NCI-H1417 (cell line): ENCODE measurements at regions not wholly inside any gene's neighbourhood (a gene's known extent, or its start where the extent isn't known, plus 50 kb on each side); places are given as distances from the start of the nearest gene placed in this dataset.
A peak's percentile ranks its signal among the peaks of the same experiment; 100 is the strongest.

Source experiments
- DNase-seq, 3 experiments: peaks; one replicate each; lab custom pipeline; 2025; lab: John Stamatoyannopoulos, UW

DNA sequence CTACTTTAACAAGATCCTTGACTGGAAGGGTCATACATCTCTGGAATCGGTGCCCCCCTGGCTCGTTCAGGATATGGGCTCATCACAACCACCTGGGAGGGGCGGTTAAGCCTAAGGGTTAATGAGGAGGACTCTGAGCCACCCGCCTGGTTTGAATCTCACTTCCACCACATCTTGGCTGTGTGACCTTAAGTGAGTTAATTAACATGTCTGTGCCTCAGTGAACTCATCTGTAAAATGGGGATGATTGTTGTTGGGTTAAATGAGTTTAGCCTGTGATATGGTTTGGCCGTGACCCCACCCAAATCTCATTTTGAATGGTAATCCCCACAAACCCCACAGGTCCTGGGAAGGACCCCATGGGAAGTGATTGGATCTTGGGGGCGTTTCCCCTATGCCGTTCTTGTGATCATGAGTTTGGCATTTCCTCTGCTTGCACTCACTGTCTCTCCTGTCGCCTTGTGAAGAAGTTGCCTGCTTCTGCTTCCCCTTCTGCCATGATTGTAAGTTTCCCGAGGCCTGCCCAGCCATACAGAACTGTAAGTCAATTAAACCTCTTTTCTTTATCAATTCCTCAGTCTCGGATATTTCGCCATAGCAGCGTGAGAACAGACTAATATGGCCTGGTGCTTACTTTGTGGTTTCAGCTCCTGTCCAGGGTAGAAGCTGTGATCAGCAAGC lies 214.0 kb upstream of the CIBAR2 start:
- no peak for DNase-seq

GRCh38 chr16:85326794-85327181 lies 214.5 kb upstream of the CIBAR2 start:
- DNase-seq: no peak

DNA sequence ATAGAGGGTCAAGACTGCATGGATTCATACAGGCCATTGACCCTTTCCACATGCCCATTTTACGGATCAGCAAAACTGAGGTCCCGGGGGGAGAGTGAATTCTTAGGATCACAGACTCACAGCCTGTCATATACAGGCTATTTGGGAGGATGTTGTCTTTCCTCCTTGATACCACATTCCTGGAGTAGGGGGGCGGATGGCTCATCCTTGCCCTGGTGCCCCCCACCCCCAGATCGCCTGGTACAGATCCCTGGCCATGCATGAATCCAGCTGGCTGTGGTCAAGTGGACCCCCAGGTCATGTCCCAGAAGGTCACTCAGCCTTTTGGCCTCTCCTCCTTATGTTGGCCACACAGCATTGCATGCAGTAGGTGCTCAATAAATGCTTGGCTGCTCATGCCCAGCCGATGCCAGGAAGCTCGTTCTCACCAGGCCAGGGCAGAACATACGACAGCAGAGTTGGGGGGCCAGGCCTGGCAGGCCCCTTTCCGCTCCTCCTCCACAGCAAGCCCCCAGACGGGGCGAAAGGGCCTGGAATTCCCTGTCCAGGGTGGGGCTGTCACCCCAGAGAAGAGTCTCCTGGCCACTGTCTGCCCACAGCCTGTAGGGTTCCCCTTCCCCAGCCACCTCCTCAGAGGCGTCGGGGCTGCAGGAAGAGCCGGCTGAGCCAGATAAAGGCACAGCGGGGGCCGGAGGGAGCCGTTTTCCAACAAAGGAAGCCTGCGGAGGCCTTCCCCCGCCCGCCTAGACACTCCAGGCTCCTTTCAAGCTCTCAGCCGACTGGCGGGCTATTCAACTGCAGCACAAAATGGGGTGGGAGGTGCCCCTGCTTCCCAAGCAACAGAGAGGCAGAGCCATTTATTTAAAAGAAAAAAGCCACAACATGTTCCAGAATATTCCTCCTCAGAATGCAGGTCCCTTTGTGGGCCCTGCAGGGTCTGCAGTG lies 215.7 kb upstream of the CIBAR2 start:
- DNase-seq: peak; percentile 85 to 97 (median 93)

- DNase-seq: peak; percentile 59 to 96 (median 91)
Observed at GRCh38 chr16:85328676-85329058, 216.4 kb upstream of the CIBAR2 start.

- DNase-seq: peak; percentile 49 to 98 (median 91)
Observed at GRCh38 chr16:85329059-85329812, 217.0 kb upstream of the CIBAR2 start.

- peak in 2 of 3 experiments; percentile 61 to 78 for DNase-seq
Observed at GRCh38 chr16:85330006-85330693, 217.9 kb upstream of the CIBAR2 start.

- DNase-seq: peak; percentile 61 to 83 (median 64)
Observed at GRCh38 chr16:85330694-85331188, 218.5 kb upstream of the CIBAR2 start.

DNA sequence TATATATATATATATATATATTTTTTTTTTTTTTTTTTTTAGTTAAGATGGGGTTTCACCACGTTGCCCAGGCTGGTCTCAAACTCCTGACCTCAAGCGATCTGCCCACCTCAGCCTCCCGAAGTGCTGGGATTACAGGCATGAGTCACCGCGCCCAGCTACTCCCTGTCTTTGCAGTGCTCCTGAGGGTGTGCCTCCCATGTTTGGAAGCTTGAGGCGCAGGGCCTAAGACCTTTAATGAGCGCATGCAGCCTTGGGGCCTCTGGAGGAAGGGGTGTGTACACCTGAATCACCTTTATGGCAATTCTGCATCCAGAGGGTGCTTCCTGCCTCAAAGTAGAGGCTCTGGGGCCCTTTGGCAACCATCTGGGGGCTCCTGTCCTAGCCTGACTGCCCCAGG lies 219.4 kb upstream of the CIBAR2 start:
- no peak for DNase-seq

- DNase-seq: no peak
Observed at GRCh38 chr16:85332175-85332574, 219.9 kb upstream of the CIBAR2 start.

GRCh38 chr16:85333337-85333736 lies 221.1 kb upstream of the CIBAR2 start:
- no peak for DNase-seq

DNA sequence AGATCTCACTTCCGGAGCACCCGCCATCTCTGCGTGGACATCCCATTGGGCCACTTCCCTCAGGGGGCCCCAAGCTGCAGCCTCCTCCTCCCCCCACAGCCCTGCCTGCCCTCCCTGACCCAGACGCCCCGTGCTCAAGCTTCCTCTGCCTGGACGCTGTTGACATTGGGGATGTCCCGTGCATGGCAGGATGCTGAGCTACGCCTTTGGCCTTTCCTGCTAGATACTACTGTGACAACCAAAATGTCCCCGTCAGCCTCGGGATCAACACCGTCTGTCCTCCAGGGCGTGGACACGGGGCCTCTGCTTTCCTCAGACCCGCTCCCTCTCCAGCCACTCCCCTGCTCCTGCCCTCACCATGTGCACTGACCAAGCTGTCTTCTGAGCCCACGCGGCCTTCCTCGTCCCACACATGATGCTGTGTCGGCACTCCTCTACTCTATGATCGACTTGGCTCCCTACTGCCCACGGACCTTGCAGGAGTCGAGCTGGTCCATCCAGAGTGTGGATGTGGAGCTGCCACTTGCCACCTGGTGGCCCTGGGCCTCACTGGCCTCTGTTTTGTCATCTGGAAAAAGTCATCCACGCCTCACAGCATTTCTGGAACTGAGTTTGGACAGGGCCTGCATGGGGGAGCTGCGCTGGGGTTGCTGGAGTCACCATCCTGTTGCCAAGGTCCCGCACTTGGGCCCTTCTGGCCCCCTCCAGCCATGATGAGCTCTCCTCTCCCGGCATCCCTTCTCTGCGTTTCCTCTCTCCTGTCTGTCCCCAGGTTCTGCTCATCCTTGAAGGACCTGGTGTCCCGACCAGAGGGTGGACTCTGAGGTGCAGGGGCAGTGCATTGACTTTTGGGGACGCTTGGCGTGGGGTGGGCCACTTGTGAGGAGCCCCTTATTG lies 221.7 kb upstream of the CIBAR2 start:
- no peak for DNase-seq

DNA sequence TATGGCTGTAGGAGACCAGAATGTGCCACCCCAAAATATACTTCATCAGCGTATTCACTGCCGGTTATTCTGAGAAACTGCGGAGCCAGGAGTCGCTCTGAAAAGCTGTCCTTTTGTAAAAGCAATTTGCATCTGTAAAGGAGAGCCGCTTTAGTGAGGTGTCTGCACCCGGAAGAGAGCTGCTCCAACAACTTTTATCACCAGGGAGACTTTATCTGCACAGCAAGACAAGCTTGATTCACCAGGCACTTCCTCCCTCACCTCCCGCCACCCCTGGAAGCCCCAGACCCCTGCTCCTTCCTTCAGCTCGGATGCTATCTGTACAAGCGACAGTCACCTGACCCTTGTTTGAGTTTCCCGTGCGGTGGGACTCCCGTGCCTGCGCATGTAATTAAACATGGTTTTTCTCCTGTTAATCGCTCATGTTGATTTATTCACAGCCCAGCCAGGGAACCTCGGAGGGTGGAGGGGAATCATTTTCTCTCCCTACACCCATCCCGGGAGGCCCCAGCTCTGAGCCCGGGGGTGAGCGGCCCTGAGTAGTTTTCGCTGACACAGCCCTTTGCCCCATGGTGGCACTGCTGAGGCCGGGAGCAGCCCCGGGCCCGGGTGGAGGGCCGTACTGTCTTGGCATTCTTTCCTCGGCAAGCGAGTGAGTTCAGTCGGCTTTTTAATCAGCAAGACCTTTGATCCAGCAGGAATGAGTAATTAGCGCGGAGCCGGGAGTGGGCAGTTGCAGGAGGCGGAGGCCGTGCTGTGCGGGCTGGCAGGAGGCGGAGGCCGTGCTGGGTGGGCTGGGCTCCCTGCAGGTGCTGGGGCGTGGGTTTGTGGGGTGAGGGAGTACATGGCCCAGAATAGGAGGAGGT lies 222.7 kb upstream of the CIBAR2 start:
- DNase-seq: peak in 2 of 3 experiments; percentile 71 to 90

DNA sequence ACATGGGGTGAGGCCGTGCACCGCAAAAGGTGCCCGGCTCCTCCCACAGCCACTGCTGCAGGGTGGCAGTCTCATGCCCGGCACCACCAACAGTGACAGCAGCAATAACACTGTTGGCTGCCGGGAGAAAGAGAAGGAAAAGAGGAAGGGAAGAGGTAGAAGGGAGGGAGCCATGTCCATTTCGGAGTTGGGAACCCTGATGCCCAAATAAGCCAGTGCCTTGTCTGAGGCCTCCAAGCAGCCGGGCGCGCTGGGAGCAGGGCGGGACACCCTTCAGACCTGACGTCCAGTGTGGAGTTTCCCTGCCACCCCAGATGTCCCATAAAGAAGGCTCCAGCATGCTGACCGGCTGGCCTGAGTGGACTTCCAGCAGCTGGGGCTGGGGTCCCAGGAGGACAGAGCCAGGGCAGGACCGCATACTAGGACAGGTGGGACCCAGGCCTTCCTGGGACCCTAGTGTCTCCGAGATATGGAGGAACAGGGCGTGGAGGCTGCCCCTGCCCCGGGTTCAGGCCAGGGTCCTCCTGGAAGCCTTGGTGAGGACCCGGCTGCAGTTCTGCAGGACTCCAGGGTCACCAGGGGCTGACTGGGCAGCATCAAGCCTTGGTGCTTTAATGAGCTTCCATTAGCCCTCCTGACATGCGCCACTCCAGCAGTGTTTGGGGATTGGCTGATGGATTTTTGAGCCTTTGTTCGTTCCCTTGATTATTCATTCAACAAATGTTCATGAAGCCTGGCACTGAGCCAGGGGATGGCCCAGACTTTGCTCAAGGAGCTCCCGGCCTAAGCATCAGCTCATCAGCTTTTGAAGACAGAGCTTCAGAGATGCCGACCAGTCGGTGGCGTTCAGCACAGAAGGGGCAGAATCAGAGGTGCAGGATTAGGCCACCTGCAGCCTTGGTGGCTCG lies 223.6 kb upstream of the CIBAR2 start:
- DNase-seq: peak in 1 of 3 experiments; percentile 22

- DNase-seq: no peak
Observed at GRCh38 chr16:85337910-85338637, 225.8 kb upstream of the CIBAR2 start.

DNA sequence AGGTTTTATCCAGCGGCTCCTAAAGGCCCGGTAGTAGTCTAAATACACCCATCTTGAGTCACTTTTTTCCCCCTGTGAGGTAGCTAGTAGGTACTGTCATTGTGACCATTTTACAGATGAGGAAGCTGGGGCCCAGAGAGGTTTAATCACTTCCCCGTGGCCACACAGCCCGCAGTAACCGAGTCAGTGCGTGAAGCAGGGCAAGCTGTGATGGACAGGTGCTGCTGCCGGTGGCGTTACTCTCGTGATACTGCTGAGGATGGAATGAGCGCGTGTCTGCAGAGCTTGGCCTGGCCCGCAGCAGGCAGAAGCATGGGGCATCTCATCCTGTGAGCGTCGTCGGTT lies 226.3 kb upstream of the CIBAR2 start:
- no peak for DNase-seq

- DNase-seq: no peak
Observed at GRCh38 chr16:85338989-85339685, 226.9 kb upstream of the CIBAR2 start.

DNA sequence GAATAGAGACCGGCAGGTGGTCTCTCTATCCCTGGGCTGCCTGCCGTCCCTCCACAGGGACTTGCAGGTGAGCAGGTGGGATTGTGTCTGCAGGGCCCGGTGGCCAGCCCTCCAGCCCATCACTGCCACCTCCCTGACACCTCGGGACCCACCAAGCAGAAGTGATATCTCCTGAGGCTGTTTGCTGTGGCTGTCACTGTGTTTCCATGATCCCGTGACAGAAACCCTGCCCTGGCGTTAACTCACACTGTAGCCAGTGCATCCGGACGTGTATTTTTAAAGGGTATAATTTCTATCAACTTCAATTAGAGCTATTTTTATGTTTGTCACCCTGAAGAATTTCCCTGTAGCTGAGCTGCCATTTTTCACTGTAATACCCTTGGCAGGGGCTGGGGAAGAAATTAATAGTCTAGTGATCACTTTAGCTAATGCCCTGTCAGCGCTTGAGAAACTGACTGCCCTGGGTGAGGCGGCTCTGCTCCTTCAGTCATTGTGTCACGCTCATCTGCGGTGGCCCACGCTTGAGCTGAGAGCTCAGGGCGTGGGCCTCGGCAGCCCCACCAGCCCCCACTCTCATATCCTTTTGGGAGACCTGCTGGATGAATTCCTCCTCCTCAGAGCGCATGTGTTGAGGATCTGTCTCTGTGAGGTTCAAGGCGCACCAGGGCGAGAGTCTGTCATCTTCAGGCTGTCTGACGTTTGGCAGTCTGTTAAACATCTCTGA lies 229.9 kb upstream of the CIBAR2 start:
- peak in 1 of 3 experiments; percentile 53 for DNase-seq
